ENCODE measurements at regions not wholly inside any gene's neighbourhood (a gene's known extent, or its start where the extent isn't known, plus 50 kb on each side); places are given as distances from the start of the nearest gene placed in this dataset.
A peak's percentile ranks its signal among the peaks of the same experiment; 100 is the strongest.
"Not testable (repeated sequence)": the region's sequence is repeated elsewhere in the genome, so short reads cannot be mapped to it uniquely, and the experiment has no call there.

- TF ChIP-seq CTCF (IDR thresholded peaks at IDR 0.05; ENCODE audit: extremely low read depth, insufficient read depth, missing control alignments): no peak
- DNase-seq (ENCODE audit: low spot score): peak; percentile 1
- in situ Hi-C loops (cut with MboI; ENCODE audit: low pct_unique_long_range_greater_than_20kb, low sequenced_read_pairs, unreplicated experiment): no loop called here
These were observed 89.5 kb upstream of the ZNF519 start for GRCh38 chr18:14221689-14222088.

- in situ Hi-C loops (cut with MboI; ENCODE audit: low pct_unique_long_range_greater_than_20kb, low sequenced_read_pairs, unreplicated experiment); DNase-seq (ENCODE audit: low spot score): not testable (repeated sequence)
These were observed 83.7 kb upstream of the ZNF519 start for GRCh38 chr18:14215952-14216351.

- DNase-seq (ENCODE audit: low spot score); in situ Hi-C loops (cut with MboI; ENCODE audit: low pct_unique_long_range_greater_than_20kb, low sequenced_read_pairs, unreplicated experiment): not testable (repeated sequence)
These were observed 71.2 kb upstream of the ZNF519 start for GRCh38 chr18:14203424-14203823.

GRCh38 chr18:14190776-14191442, 58.7 kb upstream of the ZNF519 start:
- DNase-seq (ENCODE audit: low spot score); in situ Hi-C loops (cut with MboI; ENCODE audit: low pct_unique_long_range_greater_than_20kb, low sequenced_read_pairs, unreplicated experiment): not testable (repeated sequence)

DNA sequence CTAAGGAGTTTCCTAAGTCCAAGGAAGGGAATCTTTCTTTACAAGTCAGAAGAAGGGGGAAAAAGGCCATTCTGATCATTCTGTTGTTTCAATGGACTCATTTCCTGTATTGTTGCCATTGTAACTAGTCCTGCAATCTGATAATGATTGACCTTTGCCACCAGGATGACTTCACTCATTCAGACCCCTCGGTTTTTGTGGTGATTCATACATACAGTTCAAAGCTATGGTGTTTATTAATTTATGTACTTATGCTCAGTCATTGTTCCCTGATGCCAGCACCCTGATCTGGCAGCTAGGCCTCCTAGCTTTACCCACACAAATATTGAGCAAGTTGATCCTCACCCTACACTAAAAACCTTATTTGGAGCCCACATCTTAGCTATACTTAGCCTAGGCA, 57.6 kb upstream of the ZNF519 start:
- in situ Hi-C loops (cut with MboI; ENCODE audit: low pct_unique_long_range_greater_than_20kb, low sequenced_read_pairs, unreplicated experiment): no loop called here

GRCh38 chr18:14188751-14189406, 56.6 kb upstream of the ZNF519 start:
- in situ Hi-C loops (cut with MboI; ENCODE audit: low pct_unique_long_range_greater_than_20kb, low sequenced_read_pairs, unreplicated experiment); DNase-seq (ENCODE audit: low spot score): not testable (repeated sequence)

More for the DNA sequence above, 57.6 kb upstream of the ZNF519 start:
- no peak for TF ChIP-seq CTCF (IDR thresholded peaks at IDR 0.05; ENCODE audit: extremely low read depth, insufficient read depth, missing control alignments)
- DNase-seq (ENCODE audit: low spot score): no peak
